ENCODE measurements at regions not wholly inside any gene's neighbourhood (a gene's known extent, or its start where the extent isn't known, plus 50 kb on each side); places are given as distances from the start of the nearest gene placed in this dataset.

DNA sequence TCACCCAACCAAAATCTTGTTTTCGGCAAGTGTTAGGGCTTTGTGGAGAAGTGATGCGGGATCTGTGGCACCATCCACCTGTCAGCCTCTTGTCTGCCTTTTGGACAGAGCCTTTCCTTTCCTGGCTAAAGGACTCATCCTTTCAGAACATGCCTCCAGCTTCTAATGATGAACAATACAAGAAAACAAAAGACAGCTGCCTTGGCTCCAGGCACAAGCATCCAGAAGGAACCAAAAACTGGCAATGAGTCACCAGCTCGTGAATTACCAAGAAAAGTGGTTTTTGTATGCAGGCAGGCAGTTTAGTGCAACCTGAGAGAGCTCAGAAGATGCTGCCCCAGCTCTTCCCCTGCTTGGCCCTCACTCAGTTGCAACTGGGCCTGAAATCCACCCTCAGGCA lies 84.6 kb upstream of the NAMPT start:
- TF ChIP-seq KLF16 (tag by site-specific recombination; IDR thresholded peaks at IDR 0.05): no peak
- TF ChIP-seq ZFP69B (tag by site-specific recombination; IDR thresholded peaks at IDR 0.05): no peak
